ENCODE measurements at regions not wholly inside any gene's neighbourhood (a gene's known extent, or its start where the extent isn't known, plus 50 kb on each side); places are given as distances from the start of the nearest gene placed in this dataset.
A peak's percentile ranks its signal among the peaks of the same experiment; 100 is the strongest.

- Histone ChIP-seq H3K27ac (no peak overlapping the region), H3K4me1 (no peaks in the 10 kb centered on the region), H3K4me3 (no peak overlapping the region), H3K27me3 (no peaks in the 10 kb centered on the region), H3K9me3 (no peaks in the 10 kb centered on the region), H3K36me3 (no peaks in the 10 kb centered on the region)
- no peak for ATAC-seq (ENCODE audit: low FRiP score in 2 of 2)
- no peak for TF ChIP-seq CTCF (IDR thresholded peaks at IDR 0.05)
- no peak for TF ChIP-seq POLR2AphosphoS5 (IDR thresholded peaks at IDR 0.05)
- TF ChIP-seq EP300 (IDR thresholded peaks at IDR 0.05) = no peak
- TF ChIP-seq POLR2A (IDR thresholded peaks at IDR 0.05) = no peak
- WGBS, 2 donors = 87 to 88% methylated on average over 8 of the region's 8 CpGs
- DNase-seq = no peak
These were observed 227.8 kb downstream of the GLRX3 start for GRCh38 chr10:130363899-130364445.

- H3K27ac ChIP-seq = no peak overlapping the region
- H3K4me1 ChIP-seq = no peaks in the 10 kb centered on the region
- 71 to 72% methylated on average over 17 of the region's 17 CpGs for WGBS, 2 donors
- no peaks in the 10 kb centered on the region for H3K9me3 ChIP-seq
- no peak for ATAC-seq (ENCODE audit: low FRiP score in 2 of 2)
- H3K36me3 ChIP-seq = no peaks in the 10 kb centered on the region
- TF ChIP-seq POLR2AphosphoS5 (IDR thresholded peaks at IDR 0.05) (no peak), EP300 (IDR thresholded peaks at IDR 0.05) (no peak), POLR2A (IDR thresholded peaks at IDR 0.05) (no peak)
- DNase-seq = no peak
- no peak overlapping the region for H3K4me3 ChIP-seq
- no peaks in the 10 kb centered on the region for H3K27me3 ChIP-seq
These were observed 228.6 kb downstream of the GLRX3 start for GRCh38 chr10:130364631-130365411.

- WGBS, 2 donors = 68 to 71% methylated on average over 20 of the region's 20 CpGs
- no peaks in the 10 kb centered on the region for H3K9me3 ChIP-seq
- H3K27ac ChIP-seq = no peak overlapping the region
- no peaks in the 10 kb centered on the region for H3K36me3 ChIP-seq
- DNase-seq (no peak), ATAC-seq (ENCODE audit: low FRiP score in 2 of 2) (no peak)
- no peak overlapping the region for H3K4me3 ChIP-seq
- TF ChIP-seq EP300 (IDR thresholded peaks at IDR 0.05) (no peak), POLR2A (IDR thresholded peaks at IDR 0.05) (no peak), POLR2AphosphoS5 (IDR thresholded peaks at IDR 0.05) (no peak)
- no peaks in the 10 kb centered on the region for H3K4me1 ChIP-seq
- H3K27me3 ChIP-seq = no peaks in the 10 kb centered on the region
These were observed 232.8 kb downstream of the GLRX3 start for GRCh38 chr10:130368761-130369560.

DNA sequence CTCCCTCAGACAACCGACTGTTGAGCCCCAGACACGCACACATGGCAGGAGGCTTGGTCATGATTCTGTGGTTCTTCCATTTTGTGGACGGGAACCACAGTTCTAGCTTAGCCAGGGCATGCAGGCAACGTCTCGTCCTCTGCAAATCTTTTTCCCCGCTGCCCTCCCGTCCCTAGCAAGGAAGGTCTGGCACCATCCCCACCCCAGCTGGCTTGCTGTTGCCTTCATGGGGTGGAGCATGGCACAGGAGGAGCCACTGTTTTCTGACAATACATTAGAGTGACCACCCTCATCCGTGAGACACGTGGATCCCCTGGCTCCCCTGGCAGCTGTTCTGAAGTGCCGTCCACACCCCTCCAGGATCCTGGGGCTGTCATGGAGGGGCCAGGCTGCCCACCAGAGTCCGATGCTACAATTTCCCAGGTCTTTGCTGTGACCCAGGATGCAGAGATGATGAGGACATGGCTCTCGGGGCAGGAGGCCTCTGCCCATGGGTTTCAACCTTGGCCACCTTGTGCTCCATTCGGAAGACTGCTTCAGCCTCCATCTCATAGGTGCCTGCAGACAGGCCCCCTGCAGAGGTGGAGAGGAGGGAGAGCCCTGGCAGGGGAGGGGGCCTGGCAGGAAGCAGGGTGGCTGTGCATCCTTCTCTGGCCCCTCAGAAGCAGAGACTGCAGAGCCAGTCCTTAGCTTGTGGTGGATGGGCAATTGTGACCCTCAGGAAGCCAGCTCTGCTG is 233.6 kb downstream of the GLRX3 start:
- DNase-seq (no peak), ATAC-seq (ENCODE audit: low FRiP score in 2 of 2) (no peak)
- Histone ChIP-seq H3K27ac (no peak overlapping the region), H3K4me3 (no peak overlapping the region), H3K9me3 (no peaks in the 10 kb centered on the region), H3K36me3 (no peaks in the 10 kb centered on the region), H3K4me1 (no peaks in the 10 kb centered on the region), H3K27me3 (no peaks in the 10 kb centered on the region)
- TF ChIP-seq CTCF (IDR thresholded peaks at IDR 0.05) (no peak), EP300 (IDR thresholded peaks at IDR 0.05) (no peak), POLR2A (IDR thresholded peaks at IDR 0.05) (no peak)
- 76 to 77% methylated on average over 11 to 13 of the region's 13 CpGs for WGBS, 2 donors

- H3K9me3 ChIP-seq = no peaks in the 10 kb centered on the region
- no peak for ATAC-seq (ENCODE audit: low FRiP score in 2 of 2)
- H3K4me3 ChIP-seq = no peak overlapping the region
- 74 to 89% methylated on average over 10 of the region's 10 CpGs for WGBS, 2 donors
- H3K36me3 ChIP-seq = no peaks in the 10 kb centered on the region
- peak in 1 of 2 donors; percentile 5 for DNase-seq
- no peak overlapping the region for H3K27ac ChIP-seq
- no peaks in the 10 kb centered on the region for H3K27me3 ChIP-seq
- TF ChIP-seq POLR2AphosphoS5 (IDR thresholded peaks at IDR 0.05) = no peak
- no peak for TF ChIP-seq POLR2A (IDR thresholded peaks at IDR 0.05)
- no peak for TF ChIP-seq CTCF (IDR thresholded peaks at IDR 0.05)
- TF ChIP-seq EP300 (IDR thresholded peaks at IDR 0.05) = no peak
- no peaks in the 10 kb centered on the region for H3K4me1 ChIP-seq
These were observed 234.5 kb downstream of the GLRX3 start for GRCh38 chr10:130370721-130371120.
